WTC11 (cell line): ENCODE measurements at regions not wholly inside any gene's neighbourhood (a gene's known extent, or its start where the extent isn't known, plus 50 kb on each side); places are given as distances from the start of the nearest gene placed in this dataset.

ENCODE experiments used
- ATAC-seq: fragments of 200-7000 bp; cut with Tn5 transposase; 2 replicates; pipeline ENCODE4 v1.10.0; 2021; ENCODE audit warnings: mild to moderate bottlenecking, moderate library complexity
- CTCF ChIA-PET: fragments of 300-600 bp; sonication (Branson Sonifier 250); formaldehyde crosslinking; loops from one replicate; lab custom pipeline; 2021; ENCODE audit warnings: antibody characterized with exemption; lab: Charles Lee
- POLR2A ChIA-PET: fragments of 350-600 bp; sonication (Branson Sonifier 250); formaldehyde crosslinking; loops from one replicate; lab custom pipeline; 2021; ENCODE audit warnings: antibody characterized with exemption; lab: Charles Lee
- DNase-seq: peaks from one replicate; pipeline ENCODE4 v3.0.0; 2021; ENCODE audit warnings: low spot score
- H3K27ac Mint-ChIP-seq: 2 replicates; pipeline ENCODE4 v1.8.0; 2021; ENCODE audit warnings: mixed read lengths
- H3K27me3 Mint-ChIP-seq: 2 replicates; pipeline ENCODE4 v1.8.0; 2021; ENCODE audit warnings: low read depth, mild to moderate bottlenecking, moderate library complexity, mixed read lengths
- H3K36me3 Mint-ChIP-seq: 2 replicates; pipeline ENCODE4 v1.8.0; 2021; ENCODE audit warnings: mixed read lengths
- H3K4me1 Mint-ChIP-seq: 2 replicates; pipeline ENCODE4 v1.8.0; 2022; ENCODE audit warnings: mixed read lengths
- H3K4me3 Mint-ChIP-seq: 2 replicates; pipeline ENCODE4 v1.8.0; 2021; ENCODE audit warnings: mild to moderate bottlenecking, moderate library complexity, mixed read lengths
- H3K9me3 Mint-ChIP-seq: 2 replicates; pipeline ENCODE4 v1.8.0; 2021; ENCODE audit warnings: mixed read lengths
- ATF6 ChIP-seq: sonication (generic); formaldehyde crosslinking; IDR thresholded peaks from 2 replicates; pipeline ENCODE4 v1.8.1; 2023; ENCODE audit warnings: mild to moderate bottlenecking, missing genetic modification reagents
- ERG ChIP-seq: fragments of 250-450 bp; sonication (Bioruptor Pico); IDR thresholded peaks from 2 replicates; pipeline ENCODE4 v1.8.0; 2021; ENCODE audit warnings: mild to moderate bottlenecking
- IRF2 ChIP-seq: sonication (generic); formaldehyde crosslinking; IDR thresholded peaks from 2 replicates; pipeline ENCODE4 v1.8.0; 2022; ENCODE audit warnings: low read depth, missing genetic modification reagents, borderline replicate concordance
- MLX ChIP-seq: sonication (generic); formaldehyde crosslinking; IDR thresholded peaks from 2 replicates; pipeline ENCODE4 v1.8.1; 2023; ENCODE audit warnings: mild to moderate bottlenecking, missing genetic modification reagents, moderate library complexity
- OVOL2 ChIP-seq: fragments of 250-450 bp; sonication (Bioruptor Pico); IDR thresholded peaks from 2 replicates; pipeline ENCODE4 v1.9.0; 2021; ENCODE audit warnings: mild to moderate bottlenecking, borderline replicate concordance
- PRRX2 ChIP-seq: fragments of 250-450 bp; sonication (Bioruptor Pico); IDR thresholded peaks from 2 replicates; pipeline ENCODE4 v1.8.0; 2021; ENCODE audit warnings: mild to moderate bottlenecking
- SMAD4 ChIP-seq: sonication (generic); formaldehyde crosslinking; IDR thresholded peaks from 2 replicates; pipeline ENCODE4 v1.8.0; 2022; ENCODE audit warnings: mild to moderate bottlenecking, missing genetic modification reagents
- SOX15 ChIP-seq: fragments of 250-450 bp; sonication (Bioruptor Pico); IDR thresholded peaks from 2 replicates; pipeline ENCODE4 v1.9.0; 2021; ENCODE audit warnings: mild to moderate bottlenecking
- ZMAT4 ChIP-seq: fragments of 250-450 bp; sonication (Bioruptor Pico); IDR thresholded peaks from 2 replicates; pipeline ENCODE4 v1.9.0; 2021; ENCODE audit warnings: mild to moderate bottlenecking
- ZNF416 ChIP-seq: fragments of 250-450 bp; sonication (Bioruptor Pico); IDR thresholded peaks from 2 replicates; pipeline ENCODE4 v1.9.0; 2021; ENCODE audit warnings: mild to moderate bottlenecking, inconsistent platforms
- TF ChIP-seq, protein P1 (sequence below): sonication (generic); formaldehyde crosslinking; IDR thresholded peaks from 2 replicates; pipeline ENCODE4 v1.8.0; 2022; ENCODE audit warnings: mild to moderate bottlenecking, missing genetic modification reagents
- TF ChIP-seq, protein P2 (sequence below): sonication (generic); formaldehyde crosslinking; IDR thresholded peaks from 2 replicates; pipeline ENCODE4 v1.8.0; 2022; ENCODE audit warnings: mild to moderate bottlenecking, missing genetic modification reagents
- TF ChIP-seq, protein P3 (sequence below): sonication (generic); formaldehyde crosslinking; IDR thresholded peaks from 2 replicates; pipeline ENCODE4 v1.8.0; 2023; ENCODE audit warnings: missing genetic modification reagents, mild to moderate bottlenecking, borderline replicate concordance
- TF ChIP-seq, protein P4 (sequence below): fragments of 250-450 bp; sonication (Bioruptor Pico); conservative IDR thresholded peaks from 2 replicates; pipeline ENCODE4 v1.9.0; 2021; ENCODE audit warnings: mild to moderate bottlenecking
- TF ChIP-seq, protein P5 (sequence below): sonication (generic); formaldehyde crosslinking; IDR thresholded peaks from 2 replicates; pipeline ENCODE4 v1.8.1; 2022; ENCODE audit warnings: low read depth, mild to moderate bottlenecking, moderate library complexity, missing genetic modification reagents, borderline replicate concordance
- TF ChIP-seq, protein P6 (sequence below): sonication (generic); formaldehyde crosslinking; IDR thresholded peaks from 2 replicates; pipeline ENCODE4 v1.8.0; 2022; ENCODE audit warnings: mild to moderate bottlenecking, missing genetic modification reagents
- TF ChIP-seq, protein P7 (sequence below): fragments of 250-450 bp; sonication (Bioruptor Pico); IDR thresholded peaks from 2 replicates; pipeline ENCODE4 v1.9.0; 2021; ENCODE audit warnings: mild to moderate bottlenecking

DNA sequence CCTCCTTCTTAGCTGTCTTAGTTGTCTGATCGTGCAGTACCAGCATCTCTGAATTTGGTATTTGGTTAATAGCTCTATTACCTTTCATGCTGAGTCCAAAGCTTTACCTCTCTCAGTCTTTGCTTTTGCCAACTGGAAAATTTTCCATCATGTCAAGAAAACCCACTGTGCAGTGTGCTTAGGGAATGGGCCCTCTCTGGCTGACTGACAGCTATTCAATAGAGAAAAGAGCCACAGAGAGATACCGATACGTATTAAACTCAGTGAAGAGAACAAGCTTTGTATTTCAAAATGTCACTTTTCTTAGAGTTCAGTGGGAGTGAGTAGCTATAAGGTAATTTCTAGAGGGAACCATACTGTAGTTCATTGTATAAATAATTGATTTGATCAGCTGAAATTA is 1507.1 kb downstream of the C4orf33 start:
- H3K9me3 Mint-ChIP-seq = no peaks in the 10 kb centered on the region
- H3K4me1 Mint-ChIP-seq = peaks cover 10% of the 10 kb centered on the region
- no peak for ATAC-seq
- TF ChIP-seq OVOL2 (CRISPR knock-in tag) (no peak), ERG (CRISPR knock-in tag) (no peak), SMAD4 (CRISPR knock-in tag) (no peak), PRRX2 (CRISPR knock-in tag) (no peak), ZNF416 (CRISPR knock-in tag) (no peak), MLX (CRISPR knock-in tag) (no peak), ATF6 (CRISPR knock-in tag) (no peak), SOX15 (no peak), IRF2 (CRISPR knock-in tag) (no peak), ZMAT4 (no peak)
- TF ChIP-seq, protein P1, sequence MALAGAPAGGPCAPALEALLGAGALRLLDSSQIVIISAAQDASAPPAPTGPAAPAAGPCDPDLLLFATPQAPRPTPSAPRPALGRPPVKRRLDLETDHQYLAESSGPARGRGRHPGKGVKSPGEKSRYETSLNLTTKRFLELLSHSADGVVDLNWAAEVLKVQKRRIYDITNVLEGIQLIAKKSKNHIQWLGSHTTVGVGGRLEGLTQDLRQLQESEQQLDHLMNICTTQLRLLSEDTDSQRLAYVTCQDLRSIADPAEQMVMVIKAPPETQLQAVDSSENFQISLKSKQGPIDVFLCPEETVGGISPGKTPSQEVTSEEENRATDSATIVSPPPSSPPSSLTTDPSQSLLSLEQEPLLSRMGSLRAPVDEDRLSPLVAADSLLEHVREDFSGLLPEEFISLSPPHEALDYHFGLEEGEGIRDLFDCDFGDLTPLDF (CRISPR knock-in tag) = no peak
- TF ChIP-seq, protein P2, sequence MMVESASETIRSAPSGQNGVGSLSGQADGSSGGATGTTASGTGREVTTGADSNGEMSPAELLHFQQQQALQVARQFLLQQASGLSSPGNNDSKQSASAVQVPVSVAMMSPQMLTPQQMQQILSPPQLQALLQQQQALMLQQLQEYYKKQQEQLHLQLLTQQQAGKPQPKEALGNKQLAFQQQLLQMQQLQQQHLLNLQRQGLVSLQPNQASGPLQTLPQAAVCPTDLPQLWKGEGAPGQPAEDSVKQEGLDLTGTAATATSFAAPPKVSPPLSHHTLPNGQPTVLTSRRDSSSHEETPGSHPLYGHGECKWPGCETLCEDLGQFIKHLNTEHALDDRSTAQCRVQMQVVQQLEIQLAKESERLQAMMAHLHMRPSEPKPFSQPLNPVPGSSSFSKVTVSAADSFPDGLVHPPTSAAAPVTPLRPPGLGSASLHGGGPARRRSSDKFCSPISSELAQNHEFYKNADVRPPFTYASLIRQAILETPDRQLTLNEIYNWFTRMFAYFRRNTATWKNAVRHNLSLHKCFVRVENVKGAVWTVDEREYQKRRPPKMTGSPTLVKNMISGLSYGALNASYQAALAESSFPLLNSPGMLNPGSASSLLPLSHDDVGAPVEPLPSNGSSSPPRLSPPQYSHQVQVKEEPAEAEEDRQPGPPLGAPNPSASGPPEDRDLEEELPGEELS (CRISPR knock-in tag) = no peak
- TF ChIP-seq, protein P3, sequence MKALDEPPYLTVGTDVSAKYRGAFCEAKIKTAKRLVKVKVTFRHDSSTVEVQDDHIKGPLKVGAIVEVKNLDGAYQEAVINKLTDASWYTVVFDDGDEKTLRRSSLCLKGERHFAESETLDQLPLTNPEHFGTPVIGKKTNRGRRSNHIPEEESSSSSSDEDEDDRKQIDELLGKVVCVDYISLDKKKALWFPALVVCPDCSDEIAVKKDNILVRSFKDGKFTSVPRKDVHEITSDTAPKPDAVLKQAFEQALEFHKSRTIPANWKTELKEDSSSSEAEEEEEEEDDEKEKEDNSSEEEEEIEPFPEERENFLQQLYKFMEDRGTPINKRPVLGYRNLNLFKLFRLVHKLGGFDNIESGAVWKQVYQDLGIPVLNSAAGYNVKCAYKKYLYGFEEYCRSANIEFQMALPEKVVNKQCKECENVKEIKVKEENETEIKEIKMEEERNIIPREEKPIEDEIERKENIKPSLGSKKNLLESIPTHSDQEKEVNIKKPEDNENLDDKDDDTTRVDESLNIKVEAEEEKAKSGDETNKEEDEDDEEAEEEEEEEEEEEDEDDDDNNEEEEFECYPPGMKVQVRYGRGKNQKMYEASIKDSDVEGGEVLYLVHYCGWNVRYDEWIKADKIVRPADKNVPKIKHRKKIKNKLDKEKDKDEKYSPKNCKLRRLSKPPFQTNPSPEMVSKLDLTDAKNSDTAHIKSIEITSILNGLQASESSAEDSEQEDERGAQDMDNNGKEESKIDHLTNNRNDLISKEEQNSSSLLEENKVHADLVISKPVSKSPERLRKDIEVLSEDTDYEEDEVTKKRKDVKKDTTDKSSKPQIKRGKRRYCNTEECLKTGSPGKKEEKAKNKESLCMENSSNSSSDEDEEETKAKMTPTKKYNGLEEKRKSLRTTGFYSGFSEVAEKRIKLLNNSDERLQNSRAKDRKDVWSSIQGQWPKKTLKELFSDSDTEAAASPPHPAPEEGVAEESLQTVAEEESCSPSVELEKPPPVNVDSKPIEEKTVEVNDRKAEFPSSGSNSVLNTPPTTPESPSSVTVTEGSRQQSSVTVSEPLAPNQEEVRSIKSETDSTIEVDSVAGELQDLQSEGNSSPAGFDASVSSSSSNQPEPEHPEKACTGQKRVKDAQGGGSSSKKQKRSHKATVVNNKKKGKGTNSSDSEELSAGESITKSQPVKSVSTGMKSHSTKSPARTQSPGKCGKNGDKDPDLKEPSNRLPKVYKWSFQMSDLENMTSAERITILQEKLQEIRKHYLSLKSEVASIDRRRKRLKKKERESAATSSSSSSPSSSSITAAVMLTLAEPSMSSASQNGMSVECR (CRISPR knock-in tag) = no peak
- TF ChIP-seq, protein P4, sequence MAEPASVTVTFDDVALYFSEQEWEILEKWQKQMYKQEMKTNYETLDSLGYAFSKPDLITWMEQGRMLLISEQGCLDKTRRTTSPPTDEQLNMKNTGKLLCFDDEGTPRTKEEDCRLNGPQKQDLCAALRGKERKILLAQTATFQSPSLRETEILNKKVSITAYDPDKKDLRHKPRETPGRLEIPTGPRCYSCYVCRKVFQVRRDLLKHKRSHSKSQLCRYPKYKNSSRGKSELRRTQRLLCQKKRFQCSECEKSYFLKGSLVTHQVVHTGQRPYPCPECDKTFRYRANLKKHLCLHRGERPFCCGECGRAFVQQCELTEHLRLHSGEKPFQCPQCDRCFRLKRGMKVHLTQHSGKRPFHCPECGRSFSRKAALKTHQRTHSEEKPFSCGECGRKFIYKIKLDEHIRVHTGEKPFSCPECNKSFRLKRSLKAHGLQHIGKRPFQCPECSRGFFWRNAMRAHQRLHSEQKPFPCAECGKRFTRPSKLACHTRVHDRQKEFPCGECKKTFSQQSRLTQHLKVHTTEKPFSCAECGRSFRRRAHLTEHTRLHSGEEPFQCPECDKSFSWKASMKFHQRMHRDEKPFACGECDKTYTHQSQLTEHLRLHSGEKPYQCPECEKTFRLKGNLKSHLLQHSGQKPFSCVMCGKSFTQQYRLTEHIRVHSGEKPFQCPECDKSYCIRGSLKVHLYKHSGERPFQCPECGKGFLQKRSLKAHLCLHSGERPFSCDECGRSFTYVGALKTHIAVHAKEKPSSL (CRISPR knock-in tag) = no peak
- TF ChIP-seq, protein P5, sequence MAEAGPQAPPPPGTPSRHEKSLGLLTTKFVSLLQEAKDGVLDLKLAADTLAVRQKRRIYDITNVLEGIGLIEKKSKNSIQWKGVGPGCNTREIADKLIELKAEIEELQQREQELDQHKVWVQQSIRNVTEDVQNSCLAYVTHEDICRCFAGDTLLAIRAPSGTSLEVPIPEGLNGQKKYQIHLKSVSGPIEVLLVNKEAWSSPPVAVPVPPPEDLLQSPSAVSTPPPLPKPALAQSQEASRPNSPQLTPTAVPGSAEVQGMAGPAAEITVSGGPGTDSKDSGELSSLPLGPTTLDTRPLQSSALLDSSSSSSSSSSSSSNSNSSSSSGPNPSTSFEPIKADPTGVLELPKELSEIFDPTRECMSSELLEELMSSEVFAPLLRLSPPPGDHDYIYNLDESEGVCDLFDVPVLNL (CRISPR knock-in tag) = no peak
- TF ChIP-seq, protein P6, sequence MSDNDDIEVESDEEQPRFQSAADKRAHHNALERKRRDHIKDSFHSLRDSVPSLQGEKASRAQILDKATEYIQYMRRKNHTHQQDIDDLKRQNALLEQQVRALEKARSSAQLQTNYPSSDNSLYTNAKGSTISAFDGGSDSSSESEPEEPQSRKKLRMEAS = no peak
- TF ChIP-seq, protein P7, sequence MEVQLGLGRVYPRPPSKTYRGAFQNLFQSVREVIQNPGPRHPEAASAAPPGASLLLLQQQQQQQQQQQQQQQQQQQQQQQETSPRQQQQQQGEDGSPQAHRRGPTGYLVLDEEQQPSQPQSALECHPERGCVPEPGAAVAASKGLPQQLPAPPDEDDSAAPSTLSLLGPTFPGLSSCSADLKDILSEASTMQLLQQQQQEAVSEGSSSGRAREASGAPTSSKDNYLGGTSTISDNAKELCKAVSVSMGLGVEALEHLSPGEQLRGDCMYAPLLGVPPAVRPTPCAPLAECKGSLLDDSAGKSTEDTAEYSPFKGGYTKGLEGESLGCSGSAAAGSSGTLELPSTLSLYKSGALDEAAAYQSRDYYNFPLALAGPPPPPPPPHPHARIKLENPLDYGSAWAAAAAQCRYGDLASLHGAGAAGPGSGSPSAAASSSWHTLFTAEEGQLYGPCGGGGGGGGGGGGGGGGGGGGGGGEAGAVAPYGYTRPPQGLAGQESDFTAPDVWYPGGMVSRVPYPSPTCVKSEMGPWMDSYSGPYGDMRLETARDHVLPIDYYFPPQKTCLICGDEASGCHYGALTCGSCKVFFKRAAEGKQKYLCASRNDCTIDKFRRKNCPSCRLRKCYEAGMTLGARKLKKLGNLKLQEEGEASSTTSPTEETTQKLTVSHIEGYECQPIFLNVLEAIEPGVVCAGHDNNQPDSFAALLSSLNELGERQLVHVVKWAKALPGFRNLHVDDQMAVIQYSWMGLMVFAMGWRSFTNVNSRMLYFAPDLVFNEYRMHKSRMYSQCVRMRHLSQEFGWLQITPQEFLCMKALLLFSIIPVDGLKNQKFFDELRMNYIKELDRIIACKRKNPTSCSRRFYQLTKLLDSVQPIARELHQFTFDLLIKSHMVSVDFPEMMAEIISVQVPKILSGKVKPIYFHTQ = no peak
- POLR2A ChIA-PET = no interaction called here
- no peak for DNase-seq
- H3K36me3 Mint-ChIP-seq = no peaks in the 10 kb centered on the region
- CTCF ChIA-PET = no interaction called here
- no peaks in the 10 kb centered on the region; the same call in 1 of the 2 replicates for H3K27me3 Mint-ChIP-seq
- no peak overlapping the region for H3K27ac Mint-ChIP-seq
- no peak overlapping the region for H3K4me3 Mint-ChIP-seq
